ENCODE measurements at regions not wholly inside any gene's neighbourhood (a gene's known extent, or its start where the extent isn't known, plus 50 kb on each side); places are given as distances from the start of the nearest gene placed in this dataset.

DNA sequence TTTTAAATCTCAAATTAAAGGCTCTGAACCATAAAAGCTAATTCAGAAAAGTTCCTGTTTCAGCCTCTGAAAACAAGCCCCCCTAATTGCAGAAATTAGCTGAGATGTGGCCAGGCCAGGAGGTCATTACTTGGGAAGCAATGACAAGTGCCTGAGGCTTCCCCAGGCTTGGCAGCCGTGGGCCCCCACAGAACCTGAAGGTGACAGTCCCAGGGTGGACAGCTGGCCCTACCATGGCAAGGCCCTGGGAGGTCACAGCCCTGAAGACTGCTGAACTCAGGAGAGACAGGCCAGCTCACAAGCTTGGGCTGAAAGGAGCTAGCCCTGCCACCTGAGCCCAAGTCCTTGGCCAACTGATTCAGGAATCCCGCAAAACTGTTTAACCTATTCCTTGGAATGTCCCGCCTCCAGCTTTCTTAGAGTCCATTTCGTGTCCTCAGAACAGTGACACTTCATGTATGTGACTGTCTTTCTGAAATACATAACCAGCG lies 54.3 kb upstream of the PKDCC start:
- TF ChIP-seq, protein P1, sequence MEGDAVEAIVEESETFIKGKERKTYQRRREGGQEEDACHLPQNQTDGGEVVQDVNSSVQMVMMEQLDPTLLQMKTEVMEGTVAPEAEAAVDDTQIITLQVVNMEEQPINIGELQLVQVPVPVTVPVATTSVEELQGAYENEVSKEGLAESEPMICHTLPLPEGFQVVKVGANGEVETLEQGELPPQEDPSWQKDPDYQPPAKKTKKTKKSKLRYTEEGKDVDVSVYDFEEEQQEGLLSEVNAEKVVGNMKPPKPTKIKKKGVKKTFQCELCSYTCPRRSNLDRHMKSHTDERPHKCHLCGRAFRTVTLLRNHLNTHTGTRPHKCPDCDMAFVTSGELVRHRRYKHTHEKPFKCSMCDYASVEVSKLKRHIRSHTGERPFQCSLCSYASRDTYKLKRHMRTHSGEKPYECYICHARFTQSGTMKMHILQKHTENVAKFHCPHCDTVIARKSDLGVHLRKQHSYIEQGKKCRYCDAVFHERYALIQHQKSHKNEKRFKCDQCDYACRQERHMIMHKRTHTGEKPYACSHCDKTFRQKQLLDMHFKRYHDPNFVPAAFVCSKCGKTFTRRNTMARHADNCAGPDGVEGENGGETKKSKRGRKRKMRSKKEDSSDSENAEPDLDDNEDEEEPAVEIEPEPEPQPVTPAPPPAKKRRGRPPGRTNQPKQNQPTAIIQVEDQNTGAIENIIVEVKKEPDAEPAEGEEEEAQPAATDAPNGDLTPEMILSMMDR (IDR thresholded peaks at IDR 0.05), result no peak
- no peak for TF ChIP-seq POLR2A (IDR thresholded peaks at IDR 0.05)

All from thyroid gland (tissue), 4 donors.